GM12873 (cell line): ENCODE measurements at regions not wholly inside any gene's neighbourhood (a gene's known extent, or its start where the extent isn't known, plus 50 kb on each side); places are given as distances from the start of the nearest gene placed in this dataset.

ENCODE experiments used
- CTCF ChIP-seq: IDR thresholded peaks from 2 replicates; pipeline ENCODE4 v1.5.1; 2012; ENCODE audit warnings: low read depth, mild to moderate bottlenecking, moderate library complexity, low read length, control low read depth; ENCODE audit not compliant: insufficient read depth; ENCODE audit errors: missing control alignments

GRCh38 chr2:125710561-125710960 lies 945.4 kb upstream of the GYPC start:
- TF ChIP-seq CTCF: no peak

- no peak for TF ChIP-seq CTCF
These were observed 944.9 kb upstream of the GYPC start for GRCh38 chr2:125711075-125711474.

- TF ChIP-seq CTCF: no peak
These were observed 942.4 kb upstream of the GYPC start for GRCh38 chr2:125713533-125713932.

- no peak for TF ChIP-seq CTCF
These were observed 934.8 kb upstream of the GYPC start for GRCh38 chr2:125721072-125721721.

- TF ChIP-seq CTCF: no peak
These were observed 925.0 kb upstream of the GYPC start for GRCh38 chr2:125730921-125731320.

- TF ChIP-seq CTCF: no peak
These were observed 919.7 kb upstream of the GYPC start for GRCh38 chr2:125736306-125736705.

- TF ChIP-seq CTCF: peak; percentile 13
These were observed 910.4 kb upstream of the GYPC start for GRCh38 chr2:125745514-125745913.
